CD4-positive, alpha-beta T cell treated with Interleukin-6 for 4 hours (primary cell): ENCODE measurements at regions not wholly inside any gene's neighbourhood (a gene's known extent, or its start where the extent isn't known, plus 50 kb on each side); places are given as distances from the start of the nearest gene placed in this dataset.
"Not testable (repeated sequence)": the region's sequence is repeated elsewhere in the genome, so short reads cannot be mapped to it uniquely, and the experiment has no call there.

Source experiments
- DNase-seq: peaks from one replicate; pipeline ENCODE4 v3.0.0-alpha.2; 2020; ENCODE audit warnings: mixed read lengths

DNA sequence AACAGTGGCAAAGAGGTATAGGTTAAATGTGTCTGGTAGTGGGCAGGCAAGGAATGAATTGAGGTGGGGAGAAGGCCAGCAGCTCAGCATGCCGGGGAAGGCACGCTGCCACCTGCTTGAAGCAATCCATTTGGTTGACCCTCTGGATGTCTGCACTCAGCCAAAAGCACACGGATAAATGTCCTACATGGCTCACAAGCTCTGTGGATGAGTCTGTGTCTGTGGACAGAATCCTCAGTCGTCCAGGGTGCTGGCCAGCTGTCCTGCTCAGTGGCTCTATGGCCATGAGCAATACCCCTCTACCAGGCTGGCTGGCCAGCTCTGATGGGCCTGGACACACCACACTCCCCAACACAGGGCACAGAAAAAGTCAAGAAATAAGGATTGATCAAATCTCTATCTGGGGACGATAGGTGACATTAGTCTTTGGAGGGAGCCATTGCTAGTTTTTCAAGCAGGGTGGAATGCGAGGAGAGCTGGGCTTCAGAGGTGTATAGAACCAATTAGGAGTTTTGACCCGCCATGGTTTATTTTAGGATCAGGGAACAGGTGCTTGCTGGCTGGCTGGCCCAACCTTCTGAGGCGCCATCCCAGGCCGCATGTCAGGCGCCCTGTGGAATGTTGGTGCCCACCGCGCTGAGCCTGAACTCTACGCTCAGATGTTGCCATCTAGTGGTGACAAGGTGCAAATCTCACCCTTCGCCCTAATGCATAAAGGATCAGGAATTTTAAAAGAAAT is 493.4 kb downstream of the TNS3 start:
- peak; percentile 7 for DNase-seq

- DNase-seq, result no peak
Measured at GRCh38 chr7:47087866-47088265, 494.0 kb downstream of the TNS3 start.

GRCh38 chr7:47085491-47086275 is 496.2 kb downstream of the TNS3 start:
- no peak for DNase-seq

GRCh38 chr7:47083476-47084250 is 498.2 kb downstream of the TNS3 start:
- no peak for DNase-seq

DNA sequence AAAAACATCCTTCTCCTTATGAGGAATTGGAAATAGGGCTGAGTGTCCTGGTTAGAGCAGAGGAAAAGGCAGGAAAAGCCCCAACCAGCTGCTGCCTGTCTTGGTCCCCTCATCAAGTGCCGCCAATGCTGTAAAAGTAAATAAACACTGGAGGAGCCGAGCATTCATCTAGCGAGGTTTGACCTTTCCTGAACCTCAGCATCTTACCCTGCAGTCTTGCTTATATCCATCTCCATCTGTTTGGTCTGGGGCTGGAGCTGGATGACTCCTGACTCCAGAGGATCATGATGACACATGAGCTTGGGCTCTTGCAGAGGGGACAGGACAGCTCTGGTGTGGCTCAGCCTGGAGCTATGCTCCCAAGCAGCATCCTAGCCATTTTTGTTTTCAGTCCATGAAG is 501.1 kb downstream of the TNS3 start:
- DNase-seq, result no peak

GRCh38 chr7:47078241-47078640 is 503.7 kb downstream of the TNS3 start:
- DNase-seq, result no peak

DNA sequence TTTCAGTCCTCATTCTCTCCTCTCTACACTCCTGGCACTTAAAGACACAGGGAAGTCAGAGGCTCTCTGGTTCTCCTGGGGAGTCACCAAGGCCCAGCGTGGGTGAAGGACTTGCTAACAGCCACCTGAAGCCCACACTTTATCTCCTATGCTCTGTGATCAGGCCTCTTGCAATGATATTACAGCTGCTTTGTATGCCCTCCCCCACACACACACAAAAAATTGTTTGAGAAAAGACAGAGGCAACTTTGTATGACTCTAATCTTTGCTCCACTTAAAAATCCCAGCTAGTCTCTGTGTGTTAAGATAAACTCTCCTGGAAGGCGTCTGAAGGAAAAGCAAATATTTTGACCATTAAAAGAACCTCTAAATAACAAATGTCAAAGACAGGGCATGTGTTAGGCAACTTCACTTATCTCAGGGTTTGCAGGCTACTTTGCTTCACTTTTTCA is 507.2 kb downstream of the TNS3 start:
- DNase-seq, result no peak

GRCh38 chr7:47073284-47073683 is 508.6 kb downstream of the TNS3 start:
- DNase-seq, result no peak

DNA sequence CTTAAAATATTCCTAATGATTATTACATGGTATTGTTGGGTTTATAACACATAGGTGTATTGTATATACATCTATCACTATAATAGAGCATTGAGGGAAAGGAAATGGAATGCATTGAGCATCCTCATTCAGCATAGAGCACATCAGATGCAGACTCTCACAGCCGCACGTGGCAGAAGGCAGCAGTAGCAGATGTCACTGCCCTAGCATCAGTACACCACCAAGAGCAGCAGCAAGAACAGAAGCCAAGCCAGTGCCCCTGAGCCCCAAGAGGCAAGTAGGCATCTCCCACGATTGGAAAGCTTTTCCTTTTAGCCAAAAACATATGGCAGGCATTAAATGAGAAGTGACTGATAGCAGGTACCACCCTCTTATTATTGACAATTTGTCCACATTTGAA is 510.0 kb downstream of the TNS3 start:
- DNase-seq, result no peak

GRCh38 chr7:47069385-47070076 is 512.4 kb downstream of the TNS3 start:
- DNase-seq, result no peak

GRCh38 chr7:47066976-47067614 is 514.8 kb downstream of the TNS3 start:
- no peak for DNase-seq

DNA sequence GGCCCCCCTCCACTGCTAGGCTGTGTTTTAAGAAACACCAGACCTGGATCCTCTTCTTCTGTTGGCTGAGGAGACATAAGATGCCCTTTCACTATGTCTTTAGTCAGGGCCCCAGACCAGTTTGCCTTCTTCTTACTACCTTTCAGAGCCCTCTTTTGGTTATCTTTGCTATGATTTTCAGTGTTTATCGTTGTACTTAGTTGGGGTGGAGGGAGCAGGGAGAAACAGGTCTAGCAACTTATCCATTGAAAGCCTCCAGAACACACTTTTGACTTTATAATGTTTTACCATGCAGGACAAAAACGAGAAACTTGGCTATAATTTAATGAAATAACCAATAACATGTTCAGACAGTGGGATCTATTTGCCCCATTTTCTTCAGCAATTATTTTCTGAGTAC is 525.2 kb downstream of the TNS3 start:
- DNase-seq, result no peak

DNA sequence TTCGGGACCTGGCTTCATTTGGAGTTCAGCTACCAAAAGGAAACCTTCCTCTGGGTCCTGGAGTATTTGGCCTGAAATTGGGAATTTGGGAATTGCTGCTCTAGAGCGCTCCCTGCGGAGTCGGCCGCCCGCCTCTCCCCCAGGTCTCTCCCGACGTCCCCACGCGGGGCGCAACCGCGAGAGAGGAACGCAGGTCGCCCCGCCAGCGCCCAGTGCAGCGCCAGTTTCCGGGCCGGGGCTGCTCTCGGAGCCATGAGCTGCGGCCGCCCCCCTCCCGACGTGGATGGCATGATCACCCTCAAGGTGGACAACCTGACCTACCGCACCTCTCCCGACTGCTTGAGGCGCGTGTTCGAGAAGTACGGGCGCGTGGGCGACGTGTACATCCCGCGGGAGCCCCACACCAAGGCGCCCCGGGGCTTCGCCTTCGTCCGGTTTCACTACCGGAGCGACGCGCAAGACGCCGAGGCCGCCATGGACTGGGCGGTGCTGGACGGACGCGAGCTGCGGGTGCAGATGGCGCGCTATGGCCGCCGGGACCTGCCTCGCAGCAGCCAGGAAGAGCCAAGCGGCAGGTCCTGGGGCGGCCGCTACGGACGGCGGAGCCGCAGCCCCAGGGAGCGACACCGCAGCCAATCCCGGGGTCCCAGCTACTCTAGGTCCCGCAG is 529.2 kb downstream of the TNS3 start:
- DNase-seq, result not testable (repeated sequence)

DNA sequence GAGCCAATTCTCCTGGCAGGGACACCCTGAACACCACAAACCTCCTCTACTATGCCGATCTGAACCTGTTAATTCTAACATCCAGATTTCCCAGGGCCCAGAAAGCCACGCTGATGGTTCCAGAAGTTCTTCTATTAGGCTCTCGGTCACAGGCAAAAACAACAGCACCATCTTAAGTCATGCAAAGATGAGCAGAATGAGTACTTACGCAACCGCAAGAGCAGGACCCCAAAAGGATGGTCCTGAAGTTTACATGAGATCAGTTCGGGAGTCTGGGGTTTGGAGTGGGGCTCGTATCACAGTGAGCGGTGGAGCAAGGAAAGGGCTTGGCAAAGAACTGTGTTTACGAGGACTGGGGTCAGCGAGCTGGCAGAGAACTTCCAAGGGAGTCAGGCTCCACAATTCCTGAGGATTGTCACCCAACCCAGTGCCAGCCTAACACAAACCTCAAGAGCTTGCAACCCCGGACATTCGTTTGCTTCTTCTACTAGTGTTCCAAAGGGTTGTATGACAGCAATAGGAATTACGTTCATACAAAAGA is 532.6 kb downstream of the TNS3 start:
- no peak for DNase-seq

- no peak for DNase-seq
Measured at GRCh38 chr7:47047384-47047783, 534.5 kb downstream of the TNS3 start.

- DNase-seq, result no peak
Measured at GRCh38 chr7:47046949-47047348, 535.0 kb downstream of the TNS3 start.

DNA sequence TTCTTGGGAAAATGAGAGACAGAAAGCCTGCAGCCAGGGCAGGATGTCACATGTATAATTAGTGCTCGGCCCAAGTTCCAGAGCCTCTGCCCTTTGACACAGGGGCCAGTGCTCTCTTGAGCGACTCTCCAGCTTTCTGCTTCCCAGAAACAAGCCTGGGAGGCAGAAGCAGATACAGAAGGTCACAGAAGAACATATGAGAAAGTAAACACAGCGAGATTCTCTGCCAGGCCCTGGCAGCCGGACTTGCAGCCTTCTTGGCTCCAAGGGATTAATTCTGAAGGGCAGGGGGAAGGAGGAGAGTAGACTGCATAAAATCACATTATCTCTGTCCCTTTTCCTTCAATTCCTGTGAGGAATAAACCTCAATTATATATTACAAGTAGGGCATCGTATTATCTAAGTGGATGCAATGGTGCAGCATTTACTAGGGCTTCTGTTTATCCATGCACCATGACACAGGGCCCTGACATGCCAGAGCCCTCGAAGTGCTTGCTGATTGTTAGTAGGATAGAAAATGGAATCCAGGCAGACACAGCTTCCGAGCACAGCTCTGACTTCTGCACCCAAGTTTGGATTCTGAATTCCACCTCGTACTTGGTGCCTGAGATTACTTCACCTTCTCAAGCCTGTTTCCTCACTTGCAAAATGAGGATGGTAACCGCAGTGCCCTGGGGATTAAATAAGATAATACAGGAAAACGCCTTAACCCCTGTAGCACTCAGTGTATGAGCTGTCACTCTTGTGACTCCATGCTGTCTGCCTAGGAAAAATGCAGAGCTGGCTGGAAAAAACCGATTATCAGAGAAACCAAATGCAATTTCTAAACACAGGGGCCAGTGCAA is 536.5 kb downstream of the TNS3 start:
- DNase-seq, result no peak

DNA sequence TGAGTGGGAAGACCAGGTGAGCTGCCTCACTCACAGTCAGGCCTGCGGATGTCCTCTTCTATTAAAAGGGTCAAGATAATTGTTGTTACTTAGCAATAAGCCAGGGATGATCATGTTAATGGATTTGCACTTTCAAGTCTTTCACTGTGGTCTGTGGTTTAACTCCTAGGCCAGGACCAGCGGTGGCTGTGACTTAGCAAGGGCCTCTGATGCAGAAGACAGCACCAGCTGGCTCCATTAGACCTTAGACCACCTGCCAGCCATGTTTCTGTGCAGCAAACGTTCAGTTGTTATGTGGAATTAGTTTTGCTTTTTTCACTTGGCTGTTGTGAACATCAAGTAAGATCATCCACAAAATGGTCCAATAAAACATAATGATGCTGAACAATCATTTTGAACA is 537.3 kb downstream of the TNS3 start:
- no peak for DNase-seq

DNA sequence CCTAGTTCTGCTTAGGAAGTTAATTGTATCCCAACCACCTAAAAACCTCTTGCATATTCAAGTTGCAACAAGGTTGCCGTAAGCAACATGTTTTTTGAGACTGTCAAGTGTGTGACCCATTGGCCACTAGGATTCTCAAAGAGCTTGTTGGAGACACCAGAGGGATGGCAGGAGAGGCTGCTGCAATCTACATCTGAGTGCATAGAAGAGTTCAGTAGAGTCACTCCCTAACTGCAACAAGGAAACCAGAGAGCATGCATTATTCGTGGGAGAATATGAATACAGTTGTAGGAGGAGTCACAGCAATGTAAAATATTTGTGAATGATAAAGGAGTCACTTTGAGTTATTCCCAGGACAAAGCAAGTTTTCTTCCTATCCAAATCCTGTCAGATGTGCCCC is 538.6 kb downstream of the TNS3 start:
- no peak for DNase-seq

GRCh38 chr7:47042669-47043068 is 539.2 kb downstream of the TNS3 start:
- DNase-seq, result no peak
